A549 (cell line): ENCODE measurements at regions not wholly inside any gene's neighbourhood (a gene's known extent, or its start where the extent isn't known, plus 50 kb on each side); places are given as distances from the start of the nearest gene placed in this dataset.

Source experiments
- CTCF ChIP-seq: fragments of >200 bp; sonication (Bioruptor Twin); formaldehyde crosslinking; IDR thresholded peaks from 3 replicates; pipeline ENCODE4 v1.5.1; 2016
- E2F6 ChIP-seq: IDR thresholded peaks from 2 replicates; pipeline ENCODE4 v1.6.1; 2012; ENCODE audit warnings: low read depth, borderline replicate concordance
- EP300 ChIP-seq, 2 experiments: fragments of >200 bp; sonication (Bioruptor Twin); formaldehyde crosslinking; IDR thresholded peaks; 2 replicates in 1 of 2; 3 replicates in 1 of 2; pipeline ENCODE4 v1.6.1; 2016 to 2017
- ESRRA ChIP-seq: fragments of 150-350 bp; IDR thresholded peaks from 2 replicates; pipeline ENCODE4 v1.6.1; 2014; ENCODE audit warnings: mild to moderate bottlenecking, low read length, borderline replicate concordance
- JUNB ChIP-seq: fragments of >200 bp; sonication (Bioruptor Twin); formaldehyde crosslinking; IDR thresholded peaks from 2 replicates; pipeline ENCODE4 v1.6.1; 2016
- MAZ ChIP-seq: fragments of 150-350 bp; IDR thresholded peaks from 2 replicates; pipeline ENCODE4 v1.6.1; 2014; ENCODE audit warnings: antibody characterized with exemption, low read depth, low read length, borderline replicate concordance
- NFE2L2 ChIP-seq: fragments of 150-350 bp; conservative IDR thresholded peaks from 2 replicates; pipeline ENCODE4 v1.6.1; 2014; ENCODE audit warnings: low read length
- PBX3 ChIP-seq: IDR thresholded peaks from 2 replicates; pipeline ENCODE4 v1.6.1; 2012
- POLR2A ChIP-seq: IDR thresholded peaks from 2 replicates; pipeline ENCODE4 v1.6.1; 2012; ENCODE audit warnings: mild to moderate bottlenecking, low read length
- RAD21 ChIP-seq, 2 experiments: fragments of >200 bp in 1 of 2; sonication (Bioruptor Twin) in 1 of 2; formaldehyde crosslinking in 1 of 2; IDR thresholded peaks in 1 of 2; conservative IDR thresholded peaks in 1 of 2; 2 replicates in 1 of 2; 3 replicates in 1 of 2; pipeline ENCODE4 v1.6.1; 2012 to 2018; ENCODE audit warnings: inconsistent platforms in 1 of 2
- RCOR1 ChIP-seq: fragments of 150-350 bp; IDR thresholded peaks from 2 replicates; pipeline ENCODE4 v1.6.1; 2014; ENCODE audit warnings: antibody characterized with exemption, low read length, low read depth
- ZSCAN20 ChIP-seq: fragments of 250-450 bp; sonication (Bioruptor Pico); IDR thresholded peaks from 2 replicates; pipeline ENCODE4 v1.8.0; 2022; ENCODE audit warnings: mild to moderate bottlenecking, moderate library complexity

- TF ChIP-seq EP300 (IDR thresholded peaks at IDR 0.05) (no peak), ESRRA (no peak), E2F6 (no peak), JUNB (no peak), RCOR1 (no peak), CTCF (no peak), NFE2L2 (no peak), PBX3 (no peak), MAZ (no peak), RAD21 (conservative IDR thresholded peaks at IDR 0.05 in 1 of 2, IDR thresholded peaks at IDR 0.05 in 1 of 2) (no peak), POLR2A (no peak), ZSCAN20 (no peak)
These were observed 64.4 kb downstream of the CCDC54 start for GRCh38 chr3:107441617-107442016.
